ENCODE measurements at regions not wholly inside any gene's neighbourhood (a gene's known extent, or its start where the extent isn't known, plus 50 kb on each side); places are given as distances from the start of the nearest gene placed in this dataset.

GRCh38 chr12:113620437-113620976 lies 148.8 kb upstream of the LHX5 start:
- no peak for DNase-seq (ENCODE audit: low spot score)

GRCh38 chr12:113619202-113619601 lies 147.5 kb upstream of the LHX5 start:
- no peak for DNase-seq (ENCODE audit: low spot score)

- DNase-seq (ENCODE audit: low spot score), result no peak
Measured at GRCh38 chr12:113613414-113613813, 141.7 kb upstream of the LHX5 start.

GRCh38 chr12:113612793-113613192 lies 141.1 kb upstream of the LHX5 start:
- DNase-seq (ENCODE audit: low spot score), result no peak

- DNase-seq (ENCODE audit: low spot score), result no peak
Measured at GRCh38 chr12:113612076-113612728, 140.5 kb upstream of the LHX5 start.

GRCh38 chr12:113611652-113612051 lies 140.0 kb upstream of the LHX5 start:
- DNase-seq (ENCODE audit: low spot score), result no peak

- DNase-seq (ENCODE audit: low spot score), result no peak
Measured at GRCh38 chr12:113610698-113611097, 139.0 kb upstream of the LHX5 start.

- no peak for DNase-seq (ENCODE audit: low spot score)
Measured at GRCh38 chr12:113609692-113610469, 138.2 kb upstream of the LHX5 start.

- DNase-seq (ENCODE audit: low spot score), result no peak
Measured at GRCh38 chr12:113604666-113605065, 133.0 kb upstream of the LHX5 start.

GRCh38 chr12:113601656-113602263 lies 130.1 kb upstream of the LHX5 start:
- DNase-seq (ENCODE audit: low spot score), result no peak

- DNase-seq (ENCODE audit: low spot score), result no peak
Measured at GRCh38 chr12:113598815-113599406, 127.2 kb upstream of the LHX5 start.

GRCh38 chr12:113594967-113595366 lies 123.3 kb upstream of the LHX5 start:
- DNase-seq (ENCODE audit: low spot score), result no peak

GRCh38 chr12:113591480-113591974 lies 119.9 kb upstream of the LHX5 start:
- DNase-seq (ENCODE audit: low spot score), result no peak

- DNase-seq (ENCODE audit: low spot score), result no peak
Measured at GRCh38 chr12:113589437-113589836, 117.8 kb upstream of the LHX5 start.

GRCh38 chr12:113587720-113588119 lies 116.0 kb upstream of the LHX5 start:
- DNase-seq (ENCODE audit: low spot score), result no peak

- no peak for DNase-seq (ENCODE audit: low spot score)
Measured at GRCh38 chr12:113586461-113586860, 114.8 kb upstream of the LHX5 start.

GRCh38 chr12:113582521-113583218 lies 111.0 kb upstream of the LHX5 start:
- DNase-seq (ENCODE audit: low spot score), result peak; percentile 37

- no peak for DNase-seq (ENCODE audit: low spot score)
Measured at GRCh38 chr12:113581342-113581741, 109.7 kb upstream of the LHX5 start.

- no peak for DNase-seq (ENCODE audit: low spot score)
Measured at GRCh38 chr12:113580437-113580836, 108.8 kb upstream of the LHX5 start.

- no peak for DNase-seq (ENCODE audit: low spot score)
Measured at GRCh38 chr12:113577464-113578129, 105.9 kb upstream of the LHX5 start.

GRCh38 chr12:113575386-113575785 lies 103.7 kb upstream of the LHX5 start:
- DNase-seq (ENCODE audit: low spot score), result no peak
